Activated effector memory CD4-positive, alpha-beta T cell treated with anti-CD3 and anti-CD28 coated beads, Interleukin-2, amount 50 U/mL, for 16 hours (primary cell): ENCODE measurements at regions not wholly inside any gene's neighbourhood (a gene's known extent, or its start where the extent isn't known, plus 50 kb on each side); places are given as distances from the start of the nearest gene placed in this dataset.
A peak's percentile ranks its signal among the peaks of the same experiment; 100 is the strongest.
"Not testable (repeated sequence)": the region's sequence is repeated elsewhere in the genome, so short reads cannot be mapped to it uniquely, and the experiment has no call there.

ENCODE experiments used
- DNase-seq: peaks from one replicate; pipeline ENCODE4 v3.0.0-alpha.2; 2020

GRCh38 chr20:53891306-53891894 lies 179.0 kb downstream of the BCAS1 start:
- DNase-seq: no peak

GRCh38 chr20:53890443-53891305 lies 179.7 kb downstream of the BCAS1 start:
- no peak for DNase-seq

DNA sequence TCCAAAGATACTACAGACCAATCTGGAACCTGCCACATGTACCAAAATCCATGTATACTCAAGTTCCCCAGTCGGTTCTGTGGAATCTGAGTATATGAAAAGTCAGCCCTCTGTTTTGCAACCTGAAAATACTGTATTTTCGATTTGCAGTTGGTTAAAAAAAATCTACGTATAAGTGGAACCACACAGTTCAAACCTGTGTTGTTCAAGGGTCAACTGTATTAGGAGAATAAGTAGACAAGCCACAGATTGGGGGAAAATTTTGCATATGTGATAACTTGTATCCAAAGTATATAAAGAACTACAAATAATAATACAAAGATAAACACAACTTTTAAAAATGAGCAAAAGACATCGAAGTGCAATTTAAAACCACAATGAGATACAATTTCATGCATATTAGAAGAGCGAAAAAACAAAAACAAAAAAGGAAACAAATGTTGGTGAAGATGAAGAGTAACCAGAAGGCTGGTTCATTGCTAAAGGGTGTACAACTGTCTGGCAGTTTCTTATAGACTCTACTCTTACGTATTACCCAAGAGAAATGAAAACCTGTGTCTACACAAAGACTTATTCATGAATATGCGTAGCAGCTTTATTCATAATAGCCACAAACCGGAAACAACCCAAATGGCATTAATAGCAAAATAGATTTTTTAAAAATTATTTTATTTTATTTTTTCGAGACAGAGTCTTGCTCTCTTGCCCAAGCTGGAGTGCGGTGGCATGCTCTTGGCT lies 180.8 kb downstream of the BCAS1 start:
- DNase-seq: no peak

DNA sequence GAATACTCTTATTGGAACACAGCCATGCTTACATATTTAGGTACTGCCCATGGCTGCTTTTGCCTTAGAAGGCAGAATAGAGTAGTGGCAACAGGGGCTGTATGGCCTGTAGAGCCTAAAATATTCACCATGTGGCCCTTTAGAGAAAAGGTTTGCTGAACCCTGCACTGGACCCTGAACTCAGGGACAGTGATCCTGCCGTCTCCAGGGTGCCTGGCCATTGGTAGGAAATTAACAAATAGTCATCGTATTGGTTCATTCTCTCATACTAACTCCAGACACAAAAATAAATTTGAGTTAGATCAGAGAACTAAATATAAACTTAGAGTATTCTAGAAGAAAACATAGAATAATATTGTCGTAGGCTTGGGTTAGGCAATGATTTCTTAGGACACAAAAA lies 181.4 kb downstream of the BCAS1 start:
- DNase-seq: no peak

- DNase-seq: no peak
These were observed 181.9 kb downstream of the BCAS1 start for GRCh38 chr20:53888510-53888909.

DNA sequence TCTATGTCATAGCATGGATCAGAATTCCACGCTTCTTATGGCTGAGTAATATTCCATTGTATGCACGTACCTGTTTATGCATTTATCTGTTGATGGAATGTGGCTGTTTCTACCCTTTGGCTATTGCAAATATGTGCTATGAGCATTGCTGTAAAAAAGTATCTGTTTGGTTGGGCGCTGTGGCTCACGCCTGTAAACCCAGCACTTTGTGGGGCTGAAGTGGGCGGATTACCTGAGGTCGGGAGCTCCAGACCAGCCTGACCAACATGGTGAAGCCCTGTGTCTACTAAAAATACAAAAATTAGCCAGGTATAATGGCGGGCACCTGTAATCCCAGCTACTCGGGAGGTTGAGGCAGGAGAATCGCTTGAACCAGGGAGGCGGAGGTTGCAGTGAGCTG lies 182.4 kb downstream of the BCAS1 start:
- no peak for DNase-seq

- peak; percentile 82 for DNase-seq
These were observed 185.4 kb downstream of the BCAS1 start for GRCh38 chr20:53884859-53885541.

GRCh38 chr20:53883098-53883911 lies 187.1 kb downstream of the BCAS1 start:
- peak; percentile 68 for DNase-seq

DNA sequence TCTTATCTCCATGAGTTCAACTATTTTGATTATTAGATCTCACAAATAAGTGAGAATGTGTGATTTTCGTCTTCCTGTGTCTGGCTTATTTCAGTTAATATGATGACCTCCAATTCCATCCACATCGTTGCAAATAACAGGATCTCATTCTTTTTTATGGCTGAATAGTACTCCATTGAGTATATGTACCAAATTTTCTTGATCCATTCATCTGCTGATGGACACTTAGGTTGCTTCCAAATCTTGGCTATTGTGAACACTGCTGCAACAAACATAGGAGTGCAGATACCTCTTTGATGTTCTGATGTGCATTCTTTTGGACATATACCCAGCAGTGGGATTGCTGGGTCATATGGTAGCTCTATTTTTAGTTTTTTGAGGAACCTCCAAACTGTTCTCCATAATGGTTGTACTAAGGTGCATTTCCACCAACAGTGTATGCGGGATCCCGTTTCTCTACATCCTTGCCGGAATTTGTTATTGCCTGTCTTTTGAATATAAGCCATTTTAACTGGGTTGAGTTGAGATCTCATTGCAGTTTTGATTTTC lies 187.9 kb downstream of the BCAS1 start:
- not testable (repeated sequence) for DNase-seq

DNA sequence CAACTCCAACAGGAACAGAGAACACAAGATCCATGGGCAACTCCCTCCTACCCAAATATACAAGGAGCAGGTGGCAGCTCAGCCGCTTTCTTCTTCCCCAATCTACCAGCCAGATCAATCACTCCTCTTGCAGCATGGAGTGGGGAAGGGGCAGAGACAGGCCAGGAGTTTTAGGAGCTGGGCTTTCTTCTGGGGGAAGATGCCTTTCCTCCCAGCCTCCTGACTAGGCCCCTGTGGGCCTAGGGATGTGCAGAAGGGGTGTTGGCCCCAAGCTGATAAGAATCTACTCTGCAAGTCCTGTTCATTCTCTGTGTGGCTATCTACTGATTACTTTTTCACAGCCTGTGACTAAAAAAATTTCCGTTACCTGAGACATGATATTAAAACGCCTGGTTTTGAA lies 189.0 kb downstream of the BCAS1 start:
- no peak for DNase-seq

GRCh38 chr20:53880108-53880641 lies 190.2 kb downstream of the BCAS1 start:
- no peak for DNase-seq

DNA sequence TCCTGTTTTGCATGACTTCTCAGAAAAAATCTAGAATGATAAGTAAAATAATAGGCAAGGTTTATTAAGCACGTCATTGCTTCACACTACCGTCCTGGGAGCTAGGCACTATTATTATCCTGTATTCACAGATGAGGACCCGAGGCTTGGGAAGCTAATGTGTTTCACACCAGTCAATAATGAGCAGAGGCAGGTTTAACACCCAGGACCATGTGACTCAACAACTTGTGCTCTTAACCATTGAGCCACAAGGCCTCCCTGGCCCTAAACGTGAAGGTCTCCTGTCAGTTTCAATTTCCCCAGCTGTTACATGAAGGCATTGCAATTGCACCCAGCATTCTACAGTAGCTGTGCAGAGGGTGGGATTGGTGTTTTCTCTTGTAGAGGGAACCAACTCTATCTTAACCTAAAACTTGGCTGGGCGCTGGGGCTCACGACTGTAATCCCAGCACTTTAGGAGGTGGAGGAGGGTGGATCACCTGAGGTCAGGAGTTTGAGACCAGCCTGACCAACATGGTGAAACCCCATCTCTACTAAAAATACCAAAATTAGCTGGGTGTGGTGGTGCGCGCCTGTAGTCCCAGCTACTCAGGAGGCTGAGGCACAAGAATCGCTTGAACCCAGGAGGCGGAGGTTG lies 191.2 kb downstream of the BCAS1 start:
- no peak for DNase-seq

DNA sequence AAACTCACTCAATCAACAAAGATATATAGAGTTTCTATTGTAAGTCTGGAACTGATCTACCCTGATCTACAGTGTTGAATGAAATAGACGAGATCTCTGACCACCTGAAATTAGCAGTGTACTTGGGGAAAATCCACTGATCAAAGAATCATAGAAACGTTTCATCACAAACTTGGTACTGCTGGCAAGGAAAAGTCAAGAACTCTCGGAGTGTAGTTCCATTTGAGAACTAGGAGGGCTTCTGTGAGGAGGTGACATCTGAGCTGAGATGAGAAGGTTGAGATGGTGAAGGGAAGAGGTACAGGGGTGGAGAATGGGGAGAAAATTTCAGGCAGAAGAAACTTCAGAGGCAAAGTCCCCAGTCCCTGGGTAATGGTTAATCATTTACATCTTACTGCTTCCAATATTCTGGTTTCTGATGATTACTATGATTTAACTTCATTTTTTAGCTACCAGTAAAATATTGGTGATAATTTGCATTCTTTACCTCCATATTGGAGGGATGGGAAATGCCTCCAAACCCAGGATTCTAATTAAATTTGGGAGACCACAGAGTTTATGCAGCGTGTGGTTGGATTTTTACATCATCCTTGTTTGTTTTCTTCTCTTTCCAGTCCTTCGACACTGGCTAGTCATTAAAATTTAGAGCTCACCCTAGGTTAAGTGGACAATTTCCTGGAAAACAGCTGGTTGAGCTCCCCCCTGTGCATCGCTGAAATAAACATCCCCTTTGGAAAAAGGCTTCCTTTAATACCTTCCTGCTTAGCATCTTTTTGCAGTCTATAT lies 191.9 kb downstream of the BCAS1 start:
- DNase-seq: no peak

GRCh38 chr20:53876956-53877355 lies 193.4 kb downstream of the BCAS1 start:
- DNase-seq: no peak

DNA sequence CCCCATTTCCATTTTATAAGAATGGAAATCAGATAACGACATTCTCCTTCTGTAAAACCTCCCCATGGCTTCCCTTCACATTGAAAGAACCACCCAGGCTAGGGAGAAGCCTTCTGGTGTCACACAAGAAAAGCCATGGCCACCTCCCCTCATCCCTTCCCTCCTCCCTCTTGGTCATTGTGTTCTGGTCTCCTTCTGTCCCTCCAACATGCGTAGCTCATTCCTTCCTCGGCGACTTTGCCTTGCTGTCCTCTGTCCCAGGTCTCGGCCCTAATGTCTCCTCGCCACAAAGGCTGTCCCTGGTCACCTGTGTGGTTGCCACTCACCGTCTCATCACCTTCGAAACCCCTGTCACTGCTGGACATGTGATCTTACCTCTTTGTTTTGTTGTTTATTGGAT lies 193.9 kb downstream of the BCAS1 start:
- no peak for DNase-seq

DNA sequence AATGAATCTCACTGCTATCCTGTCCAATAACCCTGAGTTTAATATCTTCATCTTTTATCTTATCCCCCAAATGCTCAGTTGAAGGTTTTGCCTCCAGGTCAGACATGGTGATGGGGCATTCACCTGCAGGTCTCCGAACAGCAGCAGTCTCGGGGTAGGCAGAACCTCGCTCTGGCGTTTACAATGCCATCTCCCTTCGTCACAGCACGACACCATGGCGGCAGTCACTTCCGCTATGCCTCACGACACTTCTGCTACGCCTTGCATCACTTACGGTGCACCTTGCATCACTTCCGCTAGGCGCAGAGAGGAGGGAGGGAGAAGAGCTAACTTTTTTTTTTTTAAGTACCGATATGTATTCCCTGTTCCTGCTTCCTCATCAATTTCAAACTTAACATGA lies 194.9 kb downstream of the BCAS1 start:
- no peak for DNase-seq

DNA sequence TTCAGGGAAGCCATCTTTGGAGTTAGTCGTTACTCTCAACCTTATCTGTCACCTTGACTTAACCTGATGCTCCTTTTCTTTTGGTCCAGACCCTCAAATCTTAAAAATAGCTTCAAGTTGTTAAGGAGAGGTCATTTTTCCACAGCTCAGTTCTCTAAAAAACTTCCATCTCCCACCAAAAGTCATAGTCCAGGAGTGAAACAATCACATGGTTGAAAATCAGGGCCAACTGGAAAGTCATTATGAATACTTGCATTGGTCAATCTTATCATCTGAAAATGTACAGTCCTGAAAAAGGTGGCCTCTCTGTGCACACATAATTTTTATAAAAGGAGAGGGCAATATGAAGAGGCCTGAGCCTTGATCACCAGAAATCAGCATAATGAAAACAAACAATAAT lies 195.7 kb downstream of the BCAS1 start:
- no peak for DNase-seq

DNA sequence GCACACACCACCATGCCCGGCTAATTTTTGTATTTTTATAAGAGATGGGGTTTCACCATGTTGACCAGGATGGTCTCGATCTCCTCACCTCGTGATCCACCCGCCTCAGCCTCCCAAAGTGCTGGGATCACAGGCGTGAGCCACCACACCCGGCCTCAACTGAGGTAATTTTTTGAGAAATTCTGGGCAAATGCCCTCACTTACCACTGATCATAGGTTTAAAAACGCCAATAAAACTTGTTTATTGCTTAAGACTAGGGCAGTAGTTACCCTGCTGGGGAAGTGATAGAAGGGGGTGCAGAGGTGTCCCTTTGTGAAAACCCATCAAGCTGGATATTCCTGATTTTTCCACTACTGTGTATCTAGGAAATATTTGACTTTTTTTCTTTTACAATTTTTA lies 196.3 kb downstream of the BCAS1 start:
- no peak for DNase-seq

GRCh38 chr20:53873230-53873604 lies 197.2 kb downstream of the BCAS1 start:
- no peak for DNase-seq

- peak; percentile 72 for DNase-seq
These were observed 197.7 kb downstream of the BCAS1 start for GRCh38 chr20:53872561-53873229.
